OCI-LY7 (cell line): ENCODE measurements at regions not wholly inside any gene's neighbourhood (a gene's known extent, or its start where the extent isn't known, plus 50 kb on each side); places are given as distances from the start of the nearest gene placed in this dataset.

Source experiments
- BruUV-seq: library from RNA; stranded (reverse); fragments of 400-500 nt; replicated peaks from 2 replicates; lab custom pipeline; 2021; lab: Mats Ljungman, UMichigan
- CTCF ChIA-PET: fragments of 300-600 bp; sonication (Branson Sonifier 250); formaldehyde crosslinking; loops from one replicate; lab custom pipeline; 2022; ENCODE audit warnings: antibody characterized with exemption; ENCODE audit not compliant: unreplicated experiment; lab: Charles Lee
- POLR2A ChIA-PET: fragments of 300-600 bp; sonication (Branson Sonifier 250); formaldehyde crosslinking; loops from one replicate; lab custom pipeline; 2022; ENCODE audit warnings: antibody characterized with exemption; lab: Charles Lee
- DNase-seq: peaks from one replicate; pipeline ENCODE4 v3.0.0-alpha.2; 2015; ENCODE audit warnings: low spot score
- H2AFZ ChIP-seq: fragments of 200-600 bp; sonication (generic), shearing (Covaris generic); 2 replicates; pipeline ENCODE4 v1.6.1; 2014; ENCODE audit warnings: mild to moderate bottlenecking, antibody characterized with exemption, low read length, moderate library complexity
- H3K27ac ChIP-seq: fragments of 200-600 bp; sonication (generic); 2 replicates; pipeline ENCODE4 v1.5.1; 2014; ENCODE audit warnings: mixed run types, low read depth, mild to moderate bottlenecking, moderate library complexity, low read length, inconsistent platforms; ENCODE audit not compliant: poor library complexity, severe bottlenecking
- H3K36me3 ChIP-seq: fragments of 200-600 bp; sonication (generic); 2 replicates; pipeline ENCODE4 v1.6.1; 2014; ENCODE audit warnings: mild to moderate bottlenecking, antibody characterized with exemption, low read length, moderate library complexity, mixed read lengths; ENCODE audit not compliant: insufficient read depth
- H3K4me1 ChIP-seq: fragments of 200-600 bp; sonication (generic); 2 replicates; pipeline ENCODE4 v1.5.1; 2014; ENCODE audit warnings: mild to moderate bottlenecking, low read length; ENCODE audit not compliant: insufficient read depth, poor library complexity, severe bottlenecking
- H3K4me2 ChIP-seq: fragments of 200-600 bp; sonication (generic); 2 replicates; pipeline ENCODE4 v1.6.1; 2014; ENCODE audit warnings: mild to moderate bottlenecking, low read length
- H3K4me3 ChIP-seq: fragments of 200-600 bp; sonication (generic); 2 replicates; pipeline ENCODE4 v1.5.1; 2014; ENCODE audit warnings: mild to moderate bottlenecking, low read depth, low read length; ENCODE audit not compliant: poor library complexity, severe bottlenecking
- H3K79me2 ChIP-seq: fragments of 200-600 bp; sonication (generic); 2 replicates; pipeline ENCODE4 v1.6.1; 2016; ENCODE audit warnings: low read depth, mild to moderate bottlenecking, low read length, moderate library complexity, mixed read lengths; ENCODE audit not compliant: insufficient read depth
- H3K9me2 ChIP-seq: fragments of 200-600 bp; sonication (generic); 2 replicates; pipeline ENCODE4 v1.6.1; 2016; ENCODE audit warnings: mild to moderate bottlenecking, low read length, mixed read lengths; ENCODE audit not compliant: insufficient read depth
- H3K9me3 ChIP-seq: fragments of 200-600 bp; sonication (generic); 2 replicates; pipeline ENCODE4 v1.6.1; 2014; ENCODE audit warnings: mild to moderate bottlenecking, mixed run types, low read length, mixed read lengths
- H4K20me1 ChIP-seq: fragments of 200-600 bp; sonication (generic); 2 replicates; pipeline ENCODE4 v1.6.1; 2014; ENCODE audit warnings: mild to moderate bottlenecking, antibody characterized with exemption, low read length, moderate library complexity, mixed read lengths; ENCODE audit not compliant: insufficient read depth
- CTCF ChIP-seq: fragments of 200-600 bp; sonication (generic); conservative IDR thresholded peaks from 2 replicates; pipeline ENCODE4 v1.5.1; 2014; ENCODE audit warnings: mild to moderate bottlenecking, antibody characterized with exemption, low read length, moderate library complexity, mixed read lengths
- EZH2phosphoT487 ChIP-seq: fragments of 200-600 bp; sonication (generic); IDR thresholded peaks from 2 replicates; pipeline ENCODE4 v1.6.1; 2018; ENCODE audit warnings: low read depth, borderline replicate concordance, mild to moderate bottlenecking, mixed run types, antibody characterized with exemption, low read length, moderate library complexity, mixed read lengths
- intact Hi-C: fragments of 100-400 bp; cut with micrococcal nuclease; formaldehyde crosslinking; loops from one replicate; pipeline ENCODE4 v1.10.0; 2022; ENCODE audit not compliant: unreplicated experiment

- TF ChIP-seq EZH2phosphoT487 (no peak), CTCF (no peak)
- Histone ChIP-seq H3K9me3 (no peaks in the 10 kb centered on the region), H3K4me2 (no peak overlapping the region), H3K36me3 (no peaks in the 10 kb centered on the region), H4K20me1 (no peaks in the 10 kb centered on the region), H3K4me1 (no peaks in the 10 kb centered on the region), H3K27ac (no peak overlapping the region), H2AFZ (no peak overlapping the region), H3K9me2 (no peaks in the 10 kb centered on the region), H3K4me3 (no peak overlapping the region), H3K79me2 (no peaks in the 10 kb centered on the region)
- POLR2A ChIA-PET: interaction anchor here (0.6 to 0.7 kb wide), 2 partner anchors 70 to 1004 kb away, joined by 3 to 5 read pairs; no protein-coding TSS in a partner anchor
- no peak for DNase-seq
- CTCF ChIA-PET: no interaction called here
- no TSS peak for BruUV-seq
- intact Hi-C loops: no loop called here
Measured at GRCh38 chr2:29991086-29991485, 69.7 kb upstream of the ALK start.

GRCh38 chr2:29995241-29995640 is 73.9 kb upstream of the ALK start:
- no TSS peak for BruUV-seq

More at GRCh38 chr2:29995241-29995640, 73.9 kb upstream of the ALK start:
- Histone ChIP-seq H3K9me2 (no peaks in the 10 kb centered on the region), H3K36me3 (no peaks in the 10 kb centered on the region), H3K4me3 (no peak overlapping the region), H3K27ac (no peak overlapping the region), H2AFZ (no peak overlapping the region), H3K79me2 (no peaks in the 10 kb centered on the region), H3K9me3 (no peaks in the 10 kb centered on the region), H3K4me1 (no peaks in the 10 kb centered on the region), H3K4me2 (no peak overlapping the region), H4K20me1 (no peaks in the 10 kb centered on the region)
- intact Hi-C loops: no loop called here
- TF ChIP-seq EZH2phosphoT487 (no peak), CTCF (no peak)
- no peak for DNase-seq
- ChIA-PET CTCF (no interaction called here), POLR2A (interaction anchor here (0.6 kb wide), 1 partner anchor 11 kb away, joined by 3 read pairs; no protein-coding TSS in a partner anchor)
